A204.1 (cell line): ENCODE measurements at regions not wholly inside any gene's neighbourhood (a gene's known extent, or its start where the extent isn't known, plus 50 kb on each side); places are given as distances from the start of the nearest gene placed in this dataset.
"Not testable (repeated sequence)": the region's sequence is repeated elsewhere in the genome, so short reads cannot be mapped to it uniquely, and the experiment has no call there.

Source experiments
- FAIRE-seq: peaks from 2 replicates; lab custom pipeline; 2012; peaks lifted over from hg19 to GRCh38; lab: Jason Lieb, UNC

- no peak for FAIRE-seq
Measured at GRCh38 chr7:110309941-110310340, 781.0 kb upstream of the LRRN3 start.

- no peak for FAIRE-seq
Measured at GRCh38 chr7:110311556-110311955, 779.4 kb upstream of the LRRN3 start.

GRCh38 chr7:110317541-110318265 is 773.2 kb upstream of the LRRN3 start:
- FAIRE-seq: no peak

GRCh38 chr7:110320285-110320684 is 770.6 kb upstream of the LRRN3 start:
- not testable (repeated sequence) for FAIRE-seq

- FAIRE-seq: no peak
Measured at GRCh38 chr7:110322796-110323195, 768.1 kb upstream of the LRRN3 start.

- no peak for FAIRE-seq
Measured at GRCh38 chr7:110326966-110327365, 764.0 kb upstream of the LRRN3 start.

GRCh38 chr7:110336423-110336822 is 754.5 kb upstream of the LRRN3 start:
- FAIRE-seq: no peak

- FAIRE-seq: no peak
Measured at GRCh38 chr7:110337646-110338045, 753.3 kb upstream of the LRRN3 start.

- no peak for FAIRE-seq
Measured at GRCh38 chr7:110347081-110347480, 743.8 kb upstream of the LRRN3 start.

GRCh38 chr7:110356438-110356837 is 734.5 kb upstream of the LRRN3 start:
- no peak for FAIRE-seq

GRCh38 chr7:110358028-110358427 is 732.9 kb upstream of the LRRN3 start:
- peak; percentile 78 for FAIRE-seq

- no peak for FAIRE-seq
Measured at GRCh38 chr7:110371709-110372108, 719.2 kb upstream of the LRRN3 start.

- FAIRE-seq: no peak
Measured at GRCh38 chr7:110372685-110373084, 718.2 kb upstream of the LRRN3 start.

GRCh38 chr7:110373416-110373815 is 717.5 kb upstream of the LRRN3 start:
- no peak for FAIRE-seq

GRCh38 chr7:110373859-110374258 is 717.1 kb upstream of the LRRN3 start:
- no peak for FAIRE-seq

GRCh38 chr7:110375068-110375467 is 715.9 kb upstream of the LRRN3 start:
- FAIRE-seq: no peak

- no peak for FAIRE-seq
Measured at GRCh38 chr7:110382736-110383135, 708.2 kb upstream of the LRRN3 start.

GRCh38 chr7:110386006-110386405 is 704.9 kb upstream of the LRRN3 start:
- no peak for FAIRE-seq

- FAIRE-seq: no peak
Measured at GRCh38 chr7:110386913-110387312, 704.0 kb upstream of the LRRN3 start.

GRCh38 chr7:110387689-110388088 is 703.2 kb upstream of the LRRN3 start:
- no peak for FAIRE-seq

GRCh38 chr7:110388457-110388856 is 702.5 kb upstream of the LRRN3 start:
- no peak for FAIRE-seq

- no peak for FAIRE-seq
Measured at GRCh38 chr7:110396021-110396420, 694.9 kb upstream of the LRRN3 start.

- no peak for FAIRE-seq
Measured at GRCh38 chr7:110397927-110398660, 692.8 kb upstream of the LRRN3 start.

GRCh38 chr7:110399421-110399820 is 691.5 kb upstream of the LRRN3 start:
- FAIRE-seq: no peak
